ENCODE measurements at regions not wholly inside any gene's neighbourhood (a gene's known extent, or its start where the extent isn't known, plus 50 kb on each side); places are given as distances from the start of the nearest gene placed in this dataset.

DNA sequence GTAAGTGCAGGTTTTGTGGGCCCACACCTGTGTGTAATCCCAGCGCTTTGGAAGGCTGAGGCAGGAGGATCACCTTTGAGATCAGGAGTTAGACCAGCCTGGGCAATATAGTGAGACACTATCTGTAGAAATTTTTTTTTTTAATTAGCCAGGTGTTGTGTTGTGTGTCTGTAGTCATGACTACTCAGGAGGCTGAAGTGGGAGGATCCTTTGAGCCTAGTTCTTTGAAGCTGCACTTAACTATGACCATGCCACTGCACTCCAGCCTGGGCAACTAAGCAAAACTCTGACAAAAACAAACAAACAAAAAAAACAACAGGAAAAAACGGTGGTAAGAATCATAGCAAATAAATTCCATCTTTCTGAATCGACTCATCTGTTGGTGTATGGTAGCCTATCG lies 268.6 kb upstream of the PDGFD start:
- no peak for ATAC-seq
- no peak for DNase-seq

DNA sequence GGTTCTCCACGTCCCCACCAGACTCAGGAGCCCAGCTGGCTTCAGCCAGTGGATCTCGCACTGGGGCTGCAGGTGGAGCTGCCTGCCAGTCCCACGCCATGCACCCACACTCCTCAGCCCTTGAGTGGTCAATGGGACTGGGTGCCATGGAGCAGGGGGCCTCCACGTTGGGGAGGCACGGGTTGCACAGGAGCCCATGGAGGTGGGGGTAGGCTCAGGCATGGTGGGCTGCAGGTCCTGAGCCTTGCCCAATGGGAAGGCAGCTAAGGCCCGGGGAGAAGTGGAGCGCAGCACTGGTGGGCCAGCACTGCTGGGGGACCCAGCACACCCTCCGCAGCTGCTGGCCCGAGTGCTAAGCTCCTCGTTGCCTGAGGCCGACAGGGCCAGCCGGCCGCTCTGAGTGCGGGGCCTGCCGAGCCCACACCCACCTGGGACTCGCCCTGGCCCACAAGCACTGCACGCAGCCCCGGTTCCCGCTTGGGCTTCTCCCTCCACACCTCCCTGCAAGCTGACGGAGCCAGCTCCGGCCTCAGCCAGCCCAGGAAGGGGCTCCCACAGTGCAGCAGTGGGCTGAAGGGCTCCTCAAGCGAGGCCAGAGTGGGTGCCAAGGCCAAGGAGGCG lies 258.5 kb upstream of the PDGFD start:
- no peak for ATAC-seq

DNA sequence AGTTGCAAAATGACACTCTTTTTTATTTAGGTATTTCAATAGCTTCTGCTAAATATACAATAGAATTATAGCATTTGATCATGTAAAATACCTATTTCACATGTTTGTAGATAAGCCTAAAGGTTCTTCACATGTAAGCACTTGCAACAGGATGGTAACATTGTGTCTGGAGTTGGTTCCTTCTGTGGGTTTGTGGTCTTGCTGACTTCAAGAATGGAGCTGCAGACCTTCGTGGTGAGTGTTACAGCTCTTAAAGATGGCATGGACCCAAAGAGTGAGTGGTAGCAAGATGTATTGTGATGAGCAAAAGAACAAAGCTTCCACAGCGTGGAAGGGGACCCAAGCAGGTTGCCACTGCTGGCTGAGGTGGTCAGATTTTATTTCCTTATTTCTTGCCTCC lies 246.4 kb upstream of the PDGFD start:
- DNase-seq (no peak), ATAC-seq (no peak)

More for the DNA sequence above, 258.5 kb upstream of the PDGFD start:
- DNase-seq: no peak

DNA sequence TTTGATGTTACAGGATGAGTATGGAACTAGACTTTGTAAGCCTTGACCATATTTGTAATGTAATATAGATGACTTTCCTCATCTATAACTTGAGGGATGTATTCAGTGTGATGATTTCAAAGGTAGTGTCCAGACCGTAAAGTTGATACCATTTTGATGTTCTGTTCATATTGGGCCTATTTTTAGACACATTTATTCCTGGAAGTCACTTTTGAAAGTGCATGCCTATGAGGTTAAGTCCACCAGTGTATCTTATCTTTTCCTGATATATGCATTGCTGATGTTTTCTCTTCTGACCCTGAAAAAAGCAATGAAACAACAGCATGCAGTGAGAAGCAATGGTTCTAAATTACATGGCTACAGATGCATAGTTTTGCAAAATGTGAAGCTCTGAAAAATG lies 244.7 kb upstream of the PDGFD start:
- no peak for DNase-seq
- no peak for ATAC-seq

DNA sequence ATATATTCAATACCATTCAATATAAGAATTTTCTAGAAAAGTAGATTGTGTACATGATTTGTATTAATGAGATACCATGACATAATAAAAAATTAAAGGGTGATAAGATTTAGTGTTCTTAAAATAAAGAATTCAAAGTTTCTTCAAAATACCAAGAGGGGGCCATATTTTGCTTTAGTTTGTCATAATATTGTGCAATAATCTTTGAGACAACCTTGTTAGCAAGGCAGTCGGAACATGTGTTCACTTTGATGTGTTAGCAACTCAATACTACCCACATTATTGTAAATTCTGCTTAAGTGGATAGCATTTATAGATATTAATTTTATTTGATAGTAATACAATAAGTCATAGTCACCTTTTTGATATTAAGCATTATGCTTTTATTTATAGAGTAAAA lies 241.3 kb upstream of the PDGFD start:
- DNase-seq (no peak), ATAC-seq (no peak)

DNA sequence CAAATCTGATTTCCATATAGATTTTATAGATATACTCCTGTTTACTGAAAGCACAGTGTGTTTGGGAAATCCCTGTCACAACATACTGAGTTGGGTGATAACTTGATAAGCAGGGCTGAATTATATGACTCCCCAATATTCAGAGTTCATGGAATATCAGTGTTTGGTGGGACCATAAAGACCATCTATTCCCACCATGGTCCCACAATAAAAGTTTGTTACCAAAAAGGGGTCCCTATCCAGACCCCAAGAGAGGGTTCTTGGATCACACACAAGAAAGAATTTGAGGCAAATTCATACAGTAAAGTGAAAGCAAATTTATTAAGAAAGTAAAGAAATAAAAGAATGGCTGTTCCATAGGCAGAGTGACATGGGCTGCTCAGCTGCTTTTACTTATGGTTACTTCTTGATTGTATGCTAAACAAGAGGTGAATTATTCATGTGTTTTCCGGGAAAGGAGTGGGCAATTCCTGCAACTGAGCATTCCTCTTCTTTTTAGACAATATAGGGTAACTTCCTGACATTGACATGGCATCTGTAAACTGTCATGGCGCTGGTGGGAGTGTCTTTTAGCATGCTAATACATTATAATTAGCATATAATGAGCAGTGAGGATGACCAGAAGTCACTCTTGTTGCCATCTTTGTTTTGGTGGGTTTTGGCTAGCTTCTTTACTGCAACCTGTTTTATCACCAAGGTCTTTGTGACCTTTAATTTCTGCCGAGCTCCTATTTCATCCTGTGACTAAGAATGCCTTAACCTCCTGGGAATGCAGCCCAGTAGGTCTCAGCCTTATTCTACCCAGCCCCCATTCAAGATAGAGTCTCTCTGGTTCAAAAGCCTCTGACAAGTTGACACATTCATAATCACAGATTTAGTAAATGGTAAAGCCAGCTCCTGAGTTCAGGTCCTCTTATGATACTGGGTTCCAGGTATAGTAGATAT lies 240.6 kb upstream of the PDGFD start:
- DNase-seq: no peak
- no peak for ATAC-seq

DNA sequence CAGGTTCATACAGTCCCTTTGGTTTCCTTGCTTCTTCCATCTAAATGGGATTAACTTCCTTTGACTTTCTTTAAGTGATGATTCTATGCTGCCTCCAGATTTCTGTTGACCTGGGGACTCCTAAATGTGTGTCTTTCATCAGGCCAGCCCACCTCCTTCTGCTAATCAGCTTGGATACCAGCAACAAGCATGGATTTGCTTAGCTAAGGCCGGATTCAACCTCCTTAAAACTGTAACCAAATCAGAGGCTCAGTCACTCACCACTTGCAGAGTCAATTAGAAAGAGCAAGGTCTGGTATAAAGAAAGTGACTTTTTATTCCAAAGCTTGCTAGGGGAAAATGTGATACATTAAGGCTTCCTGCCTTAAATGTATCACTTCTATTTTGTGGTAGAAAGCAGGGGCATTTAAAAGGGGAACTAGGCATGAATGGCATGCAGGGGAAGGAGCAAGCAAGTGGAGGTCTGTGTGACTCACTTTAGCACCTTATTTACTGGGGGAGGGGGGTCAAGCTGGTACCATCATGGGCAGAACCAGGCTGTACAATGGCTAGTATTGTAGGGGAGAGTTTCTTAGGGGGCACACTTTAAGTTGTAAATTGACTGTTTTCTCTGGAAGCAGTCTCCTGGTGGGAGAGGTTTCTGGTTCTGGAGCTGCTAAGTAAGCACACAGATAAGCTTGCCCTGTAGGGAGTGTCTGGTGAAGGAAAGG lies 239.0 kb upstream of the PDGFD start:
- ATAC-seq (peak; percentile 79), DNase-seq (peak; percentile 4)

DNA sequence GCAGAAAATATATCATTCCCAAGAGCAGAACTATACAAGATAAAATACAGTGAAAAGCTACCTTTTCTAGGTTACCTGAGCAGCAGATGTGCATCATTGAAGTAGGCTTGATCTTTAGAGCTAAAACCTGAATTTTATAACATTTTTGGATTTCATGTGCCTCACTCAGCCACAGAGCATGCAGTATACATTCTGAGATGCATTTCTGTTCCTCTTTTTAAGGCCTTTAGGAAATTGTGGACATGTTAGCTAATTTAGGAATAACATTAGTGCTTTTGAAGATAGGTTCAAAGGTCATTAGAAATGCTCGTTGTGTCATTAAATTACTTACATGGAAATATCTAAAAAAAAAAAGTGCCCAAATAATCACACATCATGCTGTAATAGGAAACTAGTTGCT lies 230.6 kb upstream of the PDGFD start:
- ATAC-seq (no peak), DNase-seq (no peak)

DNA sequence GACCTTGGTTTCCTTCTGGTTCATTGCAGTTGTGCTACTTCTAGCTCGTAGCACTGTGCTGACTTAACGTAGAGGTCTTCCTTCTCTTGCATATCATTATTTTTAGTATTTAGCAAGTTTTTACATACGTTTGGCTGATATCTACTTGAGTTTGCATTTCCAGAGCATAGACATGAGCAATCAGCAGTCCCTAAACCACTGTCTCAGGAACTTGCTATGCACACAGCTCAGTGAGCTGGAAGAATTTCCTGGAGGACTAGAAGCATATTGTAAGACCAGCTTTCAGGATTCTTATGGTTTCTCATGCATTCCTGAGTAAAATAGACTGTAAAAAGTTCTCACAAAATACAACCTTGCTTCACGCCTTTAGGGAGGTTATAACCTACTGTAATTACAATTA lies 226.7 kb upstream of the PDGFD start:
- ATAC-seq: no peak
- DNase-seq: no peak

DNA sequence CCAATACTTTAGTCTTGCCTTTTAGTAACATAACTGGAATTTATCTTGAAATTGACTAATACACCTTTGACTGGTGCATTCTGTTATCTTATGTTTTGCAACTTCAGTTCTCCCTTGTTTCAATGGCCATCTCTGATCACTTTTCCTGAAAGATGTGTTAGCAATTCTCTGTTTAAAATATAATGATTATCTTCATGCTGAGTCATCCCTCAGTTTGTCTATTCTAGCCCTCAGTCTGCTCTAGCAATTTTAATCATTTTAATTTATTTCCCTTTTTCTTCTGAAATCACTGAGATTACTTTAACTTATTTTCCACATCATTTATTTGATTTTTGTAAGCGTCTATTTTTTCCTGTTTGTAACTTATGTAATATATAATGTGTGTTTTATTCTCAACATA lies 221.9 kb upstream of the PDGFD start:
- DNase-seq (no peak), ATAC-seq (no peak)

DNA sequence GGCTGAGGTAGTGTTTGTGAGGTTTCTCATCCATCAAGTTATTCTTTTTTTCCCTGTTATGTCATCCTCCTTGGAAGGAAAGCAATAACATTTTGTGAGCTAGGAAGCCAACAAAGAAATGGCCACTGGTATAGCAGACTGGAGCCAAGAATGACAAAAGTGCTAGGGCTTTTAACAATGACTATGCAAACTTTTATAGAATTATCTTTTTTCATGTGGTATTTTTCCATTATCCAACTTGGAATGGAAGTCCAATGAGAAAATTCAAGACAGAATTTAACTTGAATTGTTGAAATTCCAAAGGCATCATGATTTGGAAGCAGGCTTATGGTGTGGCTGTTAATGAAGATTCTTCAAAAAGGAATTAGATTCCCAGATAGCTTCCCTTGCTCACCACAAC lies 216.4 kb upstream of the PDGFD start:
- ATAC-seq (no peak), DNase-seq (no peak)

DNA sequence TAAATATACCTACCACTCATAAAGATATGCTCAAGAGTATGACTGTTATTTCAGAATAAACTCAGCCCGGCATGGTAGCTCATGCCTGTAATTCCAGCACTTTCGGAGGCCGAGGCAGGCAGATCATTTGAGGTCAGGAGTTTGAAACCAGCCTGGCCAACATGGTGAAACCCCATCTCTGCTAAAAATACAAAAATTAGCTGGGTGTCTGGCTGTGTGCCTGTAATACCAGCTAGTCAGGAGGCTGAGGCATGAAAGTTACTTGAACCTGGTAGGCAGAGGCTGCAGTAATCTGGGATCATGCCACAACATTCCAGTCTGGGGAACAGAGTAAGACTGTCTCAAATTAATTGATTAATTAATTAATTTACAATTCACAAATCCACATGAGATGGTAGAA lies 208.2 kb upstream of the PDGFD start:
- ATAC-seq: no peak
- DNase-seq: no peak

DNA sequence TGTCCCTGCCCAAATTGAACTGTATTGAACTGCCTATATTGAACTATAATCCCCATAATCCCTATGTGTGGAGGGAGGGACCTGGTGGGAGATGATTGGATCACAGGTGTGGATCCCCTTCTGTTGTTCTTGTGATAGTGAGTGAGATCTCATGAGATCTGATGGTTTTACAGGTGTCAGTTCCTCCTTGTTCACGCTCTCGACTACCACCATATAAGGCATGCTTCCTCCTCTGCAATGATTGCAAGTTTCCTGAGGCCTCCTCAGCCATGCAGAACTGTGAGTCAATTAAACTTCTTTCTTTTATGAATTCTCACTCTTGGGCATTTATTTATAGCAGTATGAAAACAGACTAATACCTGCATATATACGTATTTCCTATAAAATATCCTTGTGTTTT lies 206.5 kb upstream of the PDGFD start:
- ATAC-seq (no peak), DNase-seq (no peak)

DNA sequence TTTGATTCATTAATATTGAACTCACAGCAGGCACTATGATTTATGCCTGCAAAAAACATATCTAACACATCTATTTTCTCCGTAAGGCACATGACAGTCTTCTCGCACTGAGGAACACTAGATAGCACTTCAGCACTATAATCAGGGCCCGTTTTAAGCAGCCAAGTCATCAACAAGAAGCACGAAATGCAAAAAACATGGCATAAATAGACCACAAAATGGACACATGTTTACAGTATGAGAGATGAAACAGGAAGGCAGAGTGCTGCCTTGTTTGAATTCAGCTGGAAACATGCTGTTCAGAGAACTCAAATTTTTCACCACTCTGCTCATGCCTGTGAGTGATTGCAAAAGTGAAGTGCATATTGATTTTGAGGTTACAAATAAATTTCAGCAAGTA lies 205.8 kb upstream of the PDGFD start:
- ATAC-seq (no peak), DNase-seq (no peak)

DNA sequence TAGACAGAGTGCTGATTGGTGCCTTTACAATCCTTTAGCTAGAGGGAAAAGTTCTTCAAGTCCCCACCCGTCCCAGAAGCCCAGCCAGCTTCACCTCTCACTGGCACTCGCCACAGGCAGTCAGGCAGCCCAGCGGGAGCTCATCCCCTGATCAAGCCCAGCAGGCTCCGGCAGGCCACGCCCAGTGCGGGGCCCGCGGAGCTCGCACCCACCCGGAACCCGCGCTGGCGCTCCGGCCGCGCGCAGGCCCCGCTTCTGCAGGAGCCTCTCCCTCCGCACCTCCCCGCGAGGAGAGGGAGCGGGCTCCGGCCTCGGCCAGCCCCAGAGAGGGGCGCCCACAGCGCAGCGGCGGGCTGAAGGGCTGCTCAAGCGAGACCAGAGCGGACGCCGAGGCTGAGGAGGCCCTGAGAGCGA lies 202.4 kb upstream of the PDGFD start:
- DNase-seq (no peak), ATAC-seq (no peak)

DNA sequence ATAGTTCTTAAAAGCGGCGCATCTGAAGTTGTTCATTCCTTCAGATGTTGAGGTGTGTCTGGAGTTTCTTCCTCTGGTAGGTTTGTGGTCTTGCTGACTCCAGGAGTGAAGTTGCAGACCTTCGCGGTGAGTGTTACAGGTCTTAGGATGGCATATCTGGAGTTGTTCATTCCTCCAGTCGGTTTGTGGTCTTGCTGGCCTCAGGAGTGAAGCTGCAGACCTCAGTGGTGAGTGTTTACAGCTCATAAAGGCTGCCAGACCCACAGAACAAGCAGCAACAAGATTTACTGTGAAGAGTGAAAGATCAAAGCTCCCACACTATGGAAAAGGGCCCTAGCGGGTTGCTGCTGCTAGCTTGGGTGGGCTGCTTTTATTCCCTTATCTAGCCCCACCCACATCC lies 201.7 kb upstream of the PDGFD start:
- ATAC-seq (no peak), DNase-seq (no peak)

DNA sequence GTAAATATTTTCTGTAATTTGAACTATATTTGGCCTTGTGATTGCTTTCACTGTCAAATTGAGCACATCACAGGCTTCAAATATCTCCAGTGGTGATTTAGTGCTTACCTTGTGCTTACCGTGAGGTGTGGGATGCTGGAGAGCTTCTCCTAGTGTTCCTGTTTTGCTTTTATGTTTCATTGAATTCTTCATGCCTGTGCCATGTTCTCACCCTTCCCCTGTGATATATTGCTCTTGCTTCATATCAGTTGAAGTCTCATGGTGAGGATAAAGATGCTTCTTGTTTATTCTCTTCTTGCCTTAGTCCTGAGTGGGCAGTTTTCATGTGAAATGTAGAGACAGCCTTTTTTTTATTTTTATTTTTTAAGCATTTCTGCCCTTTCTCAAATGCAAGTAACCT lies 198.0 kb upstream of the PDGFD start:
- DNase-seq (no peak), ATAC-seq (no peak)

DNA sequence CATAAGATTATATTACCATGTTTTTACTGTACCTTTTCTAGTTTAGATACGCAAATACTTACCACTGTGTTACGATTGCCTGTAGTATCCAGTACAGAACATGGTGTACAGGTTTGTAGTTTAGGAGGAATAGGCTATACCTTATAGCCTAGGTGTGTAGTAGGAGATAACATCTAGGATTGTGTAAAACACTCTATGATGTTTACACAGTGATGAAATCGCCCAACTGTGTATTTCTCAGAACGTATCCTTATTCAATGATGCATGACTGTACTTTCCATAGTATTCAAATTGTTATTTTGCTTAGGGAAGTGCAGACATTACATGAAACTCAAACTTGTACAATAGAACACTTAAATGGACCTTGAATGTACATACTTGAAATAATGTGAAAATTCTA lies 188.1 kb upstream of the PDGFD start:
- ATAC-seq (no peak), DNase-seq (no peak)

DNA sequence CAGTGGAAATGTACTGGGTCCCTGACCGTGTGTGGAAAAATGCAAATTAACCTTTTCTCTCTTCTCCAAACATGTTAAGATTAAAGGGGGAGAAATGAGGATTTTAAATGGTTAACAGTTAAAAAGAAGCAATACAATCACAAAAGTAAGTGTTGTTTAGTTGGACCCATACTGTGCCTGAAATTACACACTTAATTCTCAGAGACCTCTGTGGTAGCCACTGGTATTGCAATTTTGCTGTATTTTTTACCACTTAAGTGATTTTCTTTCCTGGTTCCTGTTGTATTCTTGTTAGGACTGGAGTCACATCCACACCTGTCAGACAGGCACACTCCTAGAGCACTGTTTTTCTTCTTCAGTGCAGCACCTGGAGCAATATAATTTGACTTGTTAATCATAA lies 179.6 kb upstream of the PDGFD start:
- no peak for DNase-seq
- no peak for ATAC-seq

DNA sequence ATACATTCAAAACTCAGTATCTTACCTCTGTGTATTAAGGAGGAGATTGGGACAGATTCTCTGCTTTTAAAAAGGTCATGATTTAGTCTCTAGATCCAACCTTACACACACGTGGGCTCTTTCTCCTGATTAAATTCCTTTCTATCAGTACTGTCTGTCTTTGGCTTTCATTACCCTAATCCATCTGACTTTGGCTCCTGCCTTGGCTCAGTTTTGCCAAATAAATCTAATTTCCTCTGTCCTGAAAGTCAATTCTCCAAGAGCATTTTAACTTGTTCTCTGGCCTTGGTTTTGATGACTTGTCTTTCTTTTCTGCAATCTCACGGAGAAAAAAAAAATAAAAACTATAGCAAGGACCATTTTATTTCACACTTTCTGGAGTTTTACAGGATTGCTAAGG lies 176.6 kb upstream of the PDGFD start:
- no peak for DNase-seq
- ATAC-seq: no peak

DNA sequence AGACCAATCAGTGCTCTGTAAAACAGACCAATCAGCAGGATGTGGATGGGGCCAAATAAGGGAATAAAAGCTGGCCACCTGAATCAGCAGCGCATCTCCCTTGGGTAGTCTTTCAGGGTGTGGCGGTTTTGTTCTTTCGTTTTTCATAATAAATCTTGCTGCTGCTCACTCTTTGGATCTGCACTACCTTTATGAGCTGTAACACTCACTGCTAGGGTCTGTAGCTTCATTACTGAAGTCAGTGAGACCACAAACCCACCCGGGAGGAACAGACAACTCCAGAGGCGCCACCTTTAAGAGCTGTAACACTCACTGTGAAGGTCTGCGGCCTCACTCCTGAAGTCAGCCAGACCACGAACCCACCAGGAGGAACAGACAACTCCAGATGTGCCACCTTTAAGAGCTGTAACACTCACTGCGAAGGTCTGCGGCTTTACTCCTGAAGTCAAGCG lies 175.5 kb upstream of the PDGFD start:
- no peak for DNase-seq
- ATAC-seq: no peak

DNA sequence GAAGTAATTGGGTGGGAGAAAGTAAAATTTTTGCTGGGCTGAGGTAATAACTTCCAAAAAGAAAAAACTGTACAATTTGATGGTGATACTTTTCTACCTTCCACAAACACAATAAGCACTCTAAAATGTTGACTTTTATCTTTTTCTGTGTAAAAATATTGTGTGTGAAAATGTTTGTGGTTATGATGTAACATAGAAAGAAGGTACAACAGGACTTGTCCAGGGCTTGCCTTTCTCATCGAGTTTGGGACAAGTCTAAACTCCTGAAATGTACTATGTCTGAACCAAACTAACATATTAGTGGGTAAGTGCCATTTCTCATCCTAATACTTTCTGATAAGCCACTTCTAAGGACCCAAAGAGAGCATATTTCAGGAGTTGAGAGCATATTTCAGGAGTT lies 174.2 kb upstream of the PDGFD start:
- no peak for ATAC-seq

DNA sequence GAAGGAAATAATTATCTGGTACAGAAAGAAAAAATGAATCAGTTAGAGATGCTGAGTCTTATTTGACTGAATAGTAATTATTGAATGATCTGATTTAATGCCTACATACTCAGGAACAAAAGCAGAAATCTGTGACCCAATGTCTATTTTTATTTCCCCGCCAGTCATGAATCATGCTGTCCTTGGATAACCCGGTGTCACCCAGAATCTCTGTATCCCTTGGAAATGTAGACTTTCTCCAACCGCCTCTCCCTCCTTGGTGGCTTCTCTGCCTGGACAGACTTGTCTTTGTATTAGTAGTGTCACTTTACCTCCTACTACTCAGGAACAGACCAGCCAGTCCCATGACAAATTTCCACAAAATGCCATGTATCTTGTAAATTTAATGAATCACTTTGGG lies 173.3 kb upstream of the PDGFD start:
- ATAC-seq (no peak), DNase-seq (no peak)

More for the DNA sequence above, 174.2 kb upstream of the PDGFD start:
- no peak for DNase-seq
